ENCODE measurements at regions not wholly inside any gene's neighbourhood (a gene's known extent, or its start where the extent isn't known, plus 50 kb on each side); places are given as distances from the start of the nearest gene placed in this dataset.

- no peak for DNase-seq (ENCODE audit: low spot score)
- no peak for ATAC-seq (ENCODE audit: low FRiP score)
Measured at GRCh38 chr2:239660390-239661230, 259.8 kb upstream of the HDAC4 start.

DNA sequence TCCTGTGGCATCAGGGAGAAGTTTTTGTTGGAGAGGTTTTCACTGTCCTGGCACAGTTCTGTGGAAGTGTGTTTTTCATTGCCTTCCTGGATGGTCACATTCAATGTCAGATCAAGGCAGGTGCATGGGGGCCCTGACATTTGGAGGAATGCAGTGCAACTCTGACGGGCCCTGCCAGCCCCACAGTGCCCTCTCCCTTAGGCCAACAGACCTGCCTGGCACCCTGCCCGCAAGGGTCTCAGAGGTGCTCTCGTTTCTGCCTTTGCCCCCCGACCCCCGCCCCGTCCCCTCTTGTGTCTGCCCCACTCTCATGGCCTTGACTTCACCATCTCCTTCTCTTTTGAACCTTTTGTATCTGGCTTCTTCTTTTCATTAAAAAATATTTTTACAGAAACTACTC, 257.2 kb upstream of the HDAC4 start:
- ATAC-seq (ENCODE audit: low FRiP score) (no peak), DNase-seq (ENCODE audit: low spot score) (no peak)
- TF ChIP-seq CTCF (IDR thresholded peaks at IDR 0.05): no peak

More at GRCh38 chr2:239660390-239661230, 259.8 kb upstream of the HDAC4 start:
- no peak for TF ChIP-seq CTCF (IDR thresholded peaks at IDR 0.05)

GRCh38 chr2:239657236-239657635, 256.4 kb upstream of the HDAC4 start:
- DNase-seq (ENCODE audit: low spot score) (no peak), ATAC-seq (ENCODE audit: low FRiP score) (no peak)
- no peak for TF ChIP-seq CTCF (IDR thresholded peaks at IDR 0.05)

GRCh38 chr2:239654266-239654665, 253.4 kb upstream of the HDAC4 start:
- ATAC-seq (ENCODE audit: low FRiP score) (no peak), DNase-seq (ENCODE audit: low spot score) (no peak)
- no peak for TF ChIP-seq CTCF (IDR thresholded peaks at IDR 0.05)

- ATAC-seq (ENCODE audit: low FRiP score) (no peak), DNase-seq (ENCODE audit: low spot score) (no peak)
- TF ChIP-seq CTCF (IDR thresholded peaks at IDR 0.05): no peak
Measured at GRCh38 chr2:239651859-239652258, 251.0 kb upstream of the HDAC4 start.

GRCh38 chr2:239650674-239651073, 249.9 kb upstream of the HDAC4 start:
- DNase-seq (ENCODE audit: low spot score): no peak
- ATAC-seq (ENCODE audit: low FRiP score): no peak
- TF ChIP-seq CTCF (IDR thresholded peaks at IDR 0.05): no peak

DNA sequence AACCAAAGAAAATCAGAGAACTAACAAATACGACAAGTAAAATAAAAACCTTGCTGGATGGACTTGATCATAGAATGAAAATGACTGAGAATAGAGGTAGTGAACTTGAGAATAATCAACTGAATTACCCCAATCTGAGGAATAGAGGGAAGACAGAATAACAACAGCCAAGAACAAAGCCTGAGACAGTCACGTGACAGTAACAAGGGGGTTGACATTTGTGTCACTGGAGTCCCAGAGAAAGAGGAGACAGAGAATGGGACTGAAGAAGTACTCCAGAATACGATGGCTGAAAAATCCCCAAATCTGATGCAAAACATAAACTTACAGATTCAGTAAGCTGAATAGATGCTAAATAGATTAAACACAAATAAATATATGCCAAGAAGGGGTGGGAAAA, 248.5 kb upstream of the HDAC4 start:
- no peak for TF ChIP-seq CTCF (IDR thresholded peaks at IDR 0.05)
- ATAC-seq (ENCODE audit: low FRiP score) (no peak), DNase-seq (ENCODE audit: low spot score) (no peak)

Data from omental fat pad (tissue), 3 donors.